ENCODE measurements at regions not wholly inside any gene's neighbourhood (a gene's known extent, or its start where the extent isn't known, plus 50 kb on each side); places are given as distances from the start of the nearest gene placed in this dataset.

DNA sequence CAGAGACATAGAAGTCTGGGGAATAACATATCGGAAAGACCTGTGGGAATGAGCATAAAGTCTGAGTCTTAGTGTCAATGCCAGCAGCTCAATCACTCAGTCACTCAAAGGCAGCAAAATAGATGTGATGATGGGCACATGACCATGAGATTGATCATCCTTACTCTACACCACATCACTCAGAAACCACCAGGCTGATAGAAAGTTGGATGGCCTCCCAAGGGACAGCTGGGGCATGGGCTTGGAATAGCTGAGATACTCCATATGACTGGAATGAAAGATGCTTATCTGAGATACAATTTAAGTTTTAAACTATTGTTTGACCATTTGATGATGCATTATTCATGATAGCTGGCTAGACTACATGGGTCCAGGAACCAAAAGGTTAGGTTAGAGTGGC lies 80.9 kb upstream of the F13A1 start:
- TF ChIP-seq, protein P1, sequence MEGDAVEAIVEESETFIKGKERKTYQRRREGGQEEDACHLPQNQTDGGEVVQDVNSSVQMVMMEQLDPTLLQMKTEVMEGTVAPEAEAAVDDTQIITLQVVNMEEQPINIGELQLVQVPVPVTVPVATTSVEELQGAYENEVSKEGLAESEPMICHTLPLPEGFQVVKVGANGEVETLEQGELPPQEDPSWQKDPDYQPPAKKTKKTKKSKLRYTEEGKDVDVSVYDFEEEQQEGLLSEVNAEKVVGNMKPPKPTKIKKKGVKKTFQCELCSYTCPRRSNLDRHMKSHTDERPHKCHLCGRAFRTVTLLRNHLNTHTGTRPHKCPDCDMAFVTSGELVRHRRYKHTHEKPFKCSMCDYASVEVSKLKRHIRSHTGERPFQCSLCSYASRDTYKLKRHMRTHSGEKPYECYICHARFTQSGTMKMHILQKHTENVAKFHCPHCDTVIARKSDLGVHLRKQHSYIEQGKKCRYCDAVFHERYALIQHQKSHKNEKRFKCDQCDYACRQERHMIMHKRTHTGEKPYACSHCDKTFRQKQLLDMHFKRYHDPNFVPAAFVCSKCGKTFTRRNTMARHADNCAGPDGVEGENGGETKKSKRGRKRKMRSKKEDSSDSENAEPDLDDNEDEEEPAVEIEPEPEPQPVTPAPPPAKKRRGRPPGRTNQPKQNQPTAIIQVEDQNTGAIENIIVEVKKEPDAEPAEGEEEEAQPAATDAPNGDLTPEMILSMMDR (IDR thresholded peaks at IDR 0.05 in 8 of 11, conservative IDR thresholded peaks at IDR 0.05 in 3 of 11), result no peak
- no peak for TF ChIP-seq POLR2A (IDR thresholded peaks at IDR 0.05)
